Activated CD4-positive, alpha-beta T cell treated with anti-CD3 and anti-CD28 coated beads, Interleukin-2, amount 50 U/mL, for 4 hours (primary cell): ENCODE measurements at regions not wholly inside any gene's neighbourhood (a gene's known extent, or its start where the extent isn't known, plus 50 kb on each side); places are given as distances from the start of the nearest gene placed in this dataset.

Experiments used
- DNase-seq, 2 experiments: peaks; one replicate each; pipeline ENCODE4 v3.0.0-alpha.2; 2020

DNA sequence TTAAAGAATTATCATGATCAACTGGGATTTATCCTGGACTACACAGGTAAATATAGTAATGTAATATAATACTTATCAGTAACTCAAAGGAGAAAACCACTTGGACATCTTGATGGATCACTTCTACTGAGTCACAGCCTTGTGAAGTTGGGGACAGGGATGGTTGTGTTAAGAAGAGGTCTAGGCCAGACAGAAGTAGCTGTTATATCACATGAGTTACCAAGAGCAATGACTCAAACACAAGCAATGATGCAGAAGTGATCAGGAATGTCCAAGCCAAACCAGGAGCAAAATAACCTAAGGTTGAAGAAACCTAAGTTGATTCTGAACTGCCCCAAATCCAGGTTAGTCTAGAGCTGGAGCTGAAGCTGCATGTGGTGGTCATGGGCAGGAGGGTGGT, 424.5 kb upstream of the DAB1 start:
- DNase-seq = no peak

- no peak for DNase-seq
Observed at GRCh38 chr1:57845041-57845440, 421.2 kb upstream of the DAB1 start.

- DNase-seq = no peak
Observed at GRCh38 chr1:57844382-57844980, 420.6 kb upstream of the DAB1 start.

DNA sequence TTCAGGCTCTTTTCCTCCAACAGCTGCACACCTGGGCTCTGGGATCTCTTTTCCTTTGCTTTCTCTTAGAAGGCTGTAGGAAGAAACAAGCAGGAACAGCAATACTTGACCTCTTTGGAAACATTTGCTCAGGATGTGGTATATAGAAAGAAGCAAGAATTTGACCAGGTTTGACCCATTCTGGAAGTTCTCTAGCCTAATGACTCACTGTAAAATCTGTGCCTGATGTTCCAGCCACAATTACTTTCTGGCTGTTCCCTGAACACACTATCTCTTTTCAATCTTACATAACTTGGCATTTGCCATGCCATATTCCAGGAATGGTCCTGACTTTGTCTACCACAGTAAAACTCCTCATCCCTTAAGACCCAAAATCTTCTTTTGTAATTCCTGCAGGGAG, 419.9 kb upstream of the DAB1 start:
- DNase-seq = no peak

DNA sequence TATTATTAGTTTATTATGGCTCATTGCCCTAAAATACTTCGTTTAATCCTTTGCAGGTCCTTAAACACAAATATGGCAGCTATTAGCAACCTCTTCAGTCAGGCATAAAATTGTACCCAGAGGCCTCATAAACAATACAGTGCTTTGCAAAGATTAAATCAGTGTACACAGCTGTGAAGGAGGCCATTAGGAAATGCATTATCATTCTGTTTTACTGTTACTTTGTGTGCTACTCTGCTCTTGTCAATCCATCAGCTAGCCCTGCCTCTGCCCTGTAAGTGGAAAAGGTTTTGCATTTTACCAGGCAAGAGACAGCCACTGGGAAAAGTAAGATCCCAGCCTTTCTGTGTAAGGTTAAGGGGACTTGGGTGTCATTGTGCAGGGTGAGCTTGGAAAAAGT, 415.7 kb upstream of the DAB1 start:
- DNase-seq = no peak

- DNase-seq = no peak
Observed at GRCh38 chr1:57839067-57839466, 415.2 kb upstream of the DAB1 start.

- no peak for DNase-seq
Observed at GRCh38 chr1:57835620-57836019, 411.8 kb upstream of the DAB1 start.

DNA sequence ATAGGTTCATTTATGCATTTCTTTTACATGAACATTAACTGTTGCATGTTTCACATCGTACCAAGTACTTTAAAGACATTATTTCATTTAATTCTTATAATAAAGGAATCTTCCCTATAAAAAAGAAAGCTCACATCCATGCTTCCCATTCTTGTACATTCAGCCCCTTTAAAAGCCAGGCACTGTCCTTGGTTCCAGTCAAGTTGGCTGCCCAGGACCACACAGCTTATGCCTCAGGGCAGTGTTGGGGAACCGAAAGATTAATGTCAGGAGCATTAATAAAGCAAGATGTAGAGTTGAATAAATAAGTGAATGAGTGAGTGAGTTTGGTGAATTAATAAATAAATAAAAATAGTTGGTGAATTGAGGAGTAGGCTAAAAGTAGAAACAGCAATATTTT, 409.4 kb upstream of the DAB1 start:
- DNase-seq = no peak

GRCh38 chr1:57832612-57833011, 408.8 kb upstream of the DAB1 start:
- no peak for DNase-seq

GRCh38 chr1:57831624-57832023, 407.8 kb upstream of the DAB1 start:
- DNase-seq = no peak

DNA sequence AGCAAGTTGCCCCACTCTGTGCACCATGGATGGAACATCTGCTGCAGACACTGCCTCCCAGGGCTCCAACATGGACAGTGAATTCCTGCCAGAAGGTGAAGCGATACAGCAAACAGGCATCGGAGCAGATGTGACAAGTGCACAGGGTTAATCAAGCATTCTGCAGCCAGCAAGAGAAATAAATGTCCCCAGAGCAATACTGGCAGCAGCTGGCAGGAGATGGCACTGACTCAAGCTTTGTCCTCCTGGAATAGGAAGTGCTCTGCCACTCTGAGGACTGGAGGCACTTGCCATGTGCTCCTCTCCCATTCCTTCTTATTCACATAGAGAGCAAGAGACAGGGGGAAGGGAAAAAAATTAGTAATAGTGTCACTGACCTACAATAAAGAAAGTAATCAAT, 402.7 kb upstream of the DAB1 start:
- DNase-seq = no peak

- DNase-seq = no peak
Observed at GRCh38 chr1:57824535-57824934, 400.7 kb upstream of the DAB1 start.

GRCh38 chr1:57820356-57821095, 396.7 kb upstream of the DAB1 start:
- no peak for DNase-seq

DNA sequence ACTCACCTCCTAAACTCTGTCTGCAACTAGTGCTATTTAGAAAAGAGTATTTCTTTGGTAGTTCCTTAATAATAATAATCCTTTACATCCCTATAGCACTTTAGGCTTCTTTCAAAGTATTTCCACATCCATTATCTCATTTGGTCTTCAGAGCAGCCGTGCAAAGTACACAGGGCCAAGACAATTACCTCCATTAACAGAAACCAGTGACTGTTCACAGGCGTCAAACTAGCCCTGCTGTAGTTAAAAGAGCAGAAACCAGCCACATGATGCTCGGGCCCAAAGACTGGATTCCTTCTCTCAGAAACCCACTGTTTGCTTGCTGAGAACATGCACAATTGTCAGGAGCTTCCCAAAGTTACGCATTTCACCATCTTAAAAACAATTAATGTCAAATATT, 396.0 kb upstream of the DAB1 start:
- DNase-seq = no peak

DNA sequence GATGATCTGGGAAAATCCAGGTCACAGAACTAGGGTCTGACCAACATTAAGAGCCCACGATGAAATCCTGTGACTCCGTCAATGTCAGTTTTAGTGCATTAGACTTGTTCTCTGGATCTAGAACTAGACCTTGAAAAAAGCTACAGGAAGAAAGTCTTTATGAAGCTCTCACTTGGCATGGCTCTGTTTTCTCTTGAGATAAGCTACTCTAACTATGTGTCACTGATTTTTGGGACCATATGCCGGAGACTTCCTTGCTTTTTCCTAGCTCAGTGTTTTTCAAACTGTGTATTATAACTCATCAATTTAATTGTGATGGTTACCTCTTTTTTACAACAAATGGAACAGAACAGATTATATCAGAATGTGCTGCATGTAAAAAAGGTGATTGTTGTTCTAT, 379.7 kb upstream of the DAB1 start:
- no peak for DNase-seq

DNA sequence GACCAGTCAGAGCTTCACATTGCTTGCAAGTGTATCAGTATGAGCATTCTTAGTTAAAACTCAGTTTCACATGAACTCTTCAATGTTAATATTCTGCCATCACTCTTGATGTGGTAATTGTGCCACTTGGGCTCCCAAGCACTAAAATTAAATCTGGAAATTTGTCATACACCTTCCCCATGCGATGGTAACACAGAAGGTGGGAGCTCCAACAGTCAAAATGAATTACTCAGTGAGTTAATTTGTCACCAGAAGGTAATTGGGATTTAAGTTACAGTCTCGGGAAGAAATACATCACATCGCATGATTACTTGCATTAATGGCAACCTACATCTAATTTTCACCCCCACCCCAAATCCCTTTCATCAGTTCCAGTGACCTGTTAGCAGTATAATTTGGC, 376.5 kb upstream of the DAB1 start:
- DNase-seq = no peak

DNA sequence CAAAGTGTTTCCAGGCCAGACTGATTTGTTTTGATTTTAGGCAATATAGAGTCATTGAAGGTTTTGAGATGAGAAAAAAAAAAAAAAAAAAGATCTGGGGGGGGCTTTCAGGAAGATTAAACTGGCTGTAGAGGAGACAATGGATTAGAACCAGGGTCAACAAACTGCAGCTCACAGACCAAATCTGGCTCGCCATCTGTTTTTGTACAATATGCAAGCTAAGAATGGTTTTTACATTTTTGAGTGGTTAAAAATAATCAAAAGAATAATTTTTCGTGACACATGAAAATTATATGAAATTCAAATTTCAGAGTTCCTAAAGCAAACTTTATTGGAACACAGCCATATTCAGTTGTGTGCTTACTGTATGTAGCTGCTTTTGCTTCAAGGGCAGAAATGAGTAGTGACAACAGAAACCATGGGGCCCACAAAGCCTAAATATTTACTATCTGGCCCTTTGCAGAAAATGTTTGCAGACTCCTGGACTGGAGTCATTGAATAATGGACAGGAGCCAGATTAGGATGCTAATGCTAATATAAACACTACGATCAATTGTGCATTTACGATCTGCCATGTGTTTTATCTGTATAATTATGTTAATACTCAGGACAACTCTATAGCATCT, 375.7 kb upstream of the DAB1 start:
- DNase-seq = no peak

DNA sequence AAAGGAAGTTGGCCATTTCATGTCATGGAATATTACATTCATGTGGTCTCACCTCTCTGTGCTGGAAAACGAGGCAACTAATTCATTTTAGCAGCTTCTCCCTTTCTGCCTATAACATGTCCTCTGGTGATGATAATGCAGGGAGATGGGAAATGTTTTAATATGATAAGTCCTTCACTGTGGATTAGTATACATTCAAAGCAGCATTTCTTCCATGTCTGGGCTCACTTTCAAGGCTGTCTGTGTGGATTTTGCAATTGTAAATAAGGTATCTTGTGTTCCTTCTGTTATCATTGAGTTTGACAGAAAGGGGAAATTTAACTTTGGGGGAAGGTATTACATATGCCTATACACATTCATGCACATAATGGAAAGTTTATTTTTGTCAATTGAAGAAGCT, 374.7 kb upstream of the DAB1 start:
- no peak for DNase-seq

GRCh38 chr1:57797084-57797483, 373.2 kb upstream of the DAB1 start:
- DNase-seq = no peak

DNA sequence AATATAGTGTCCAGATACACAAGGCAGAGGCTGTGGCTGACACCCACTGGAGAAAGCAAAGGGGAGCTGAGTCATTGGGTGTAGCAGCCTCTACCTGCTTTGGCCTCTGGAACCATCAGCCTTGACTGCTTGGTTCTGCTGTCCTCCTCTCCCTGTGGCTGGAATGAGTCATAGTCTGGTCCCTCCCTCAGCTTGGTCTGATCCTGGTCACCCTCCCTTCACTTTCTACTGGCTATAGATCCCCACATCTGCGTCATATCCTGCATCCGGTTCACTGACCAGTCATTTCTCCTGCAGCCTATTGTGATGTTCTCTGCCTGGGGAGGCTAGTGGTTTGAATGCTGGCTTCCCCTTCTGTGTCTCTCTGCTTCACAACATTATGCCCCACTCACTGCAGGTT, 372.8 kb upstream of the DAB1 start:
- no peak for DNase-seq

GRCh38 chr1:57795886-57796285, 372.0 kb upstream of the DAB1 start:
- no peak for DNase-seq

- no peak for DNase-seq
Observed at GRCh38 chr1:57794078-57794477, 370.2 kb upstream of the DAB1 start.

DNA sequence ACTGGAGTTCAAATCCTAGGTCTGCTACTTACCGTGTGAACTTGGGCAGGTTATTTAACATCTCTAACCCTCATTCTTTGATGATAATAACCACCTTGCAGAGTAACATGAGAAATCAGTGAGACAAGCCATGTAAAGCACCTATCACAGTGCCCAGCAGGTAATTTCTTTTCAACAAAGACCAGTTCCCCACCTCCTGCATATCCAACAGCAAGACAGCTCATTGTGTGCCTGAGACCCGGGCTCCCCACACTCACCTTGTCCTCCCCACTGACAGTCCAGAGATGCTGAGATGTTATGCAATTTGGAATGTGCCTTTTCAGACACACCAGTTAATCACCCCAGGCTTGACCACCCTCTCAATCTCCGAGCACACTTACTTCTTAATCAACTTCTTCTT, 367.6 kb upstream of the DAB1 start:
- no peak for DNase-seq

GRCh38 chr1:57789936-57790335, 366.1 kb upstream of the DAB1 start:
- no peak for DNase-seq

GRCh38 chr1:57788313-57788712, 364.5 kb upstream of the DAB1 start:
- no peak for DNase-seq
